Left ventricle myocardium inferior (tissue), 1 donor: ENCODE measurements at regions not wholly inside any gene's neighbourhood (a gene's known extent, or its start where the extent isn't known, plus 50 kb on each side); places are given as distances from the start of the nearest gene placed in this dataset.

Source experiments
- DNase-seq: peaks from one replicate; pipeline ENCODE4 v3.0.0-alpha.2; 2020
- H3K27ac ChIP-seq: fragments of 200-600 bp; replicated peaks from 2 replicates; pipeline ENCODE4 v1.8.0; 2021
- H3K27me3 ChIP-seq: fragments of 200-600 bp; 2 replicates; pipeline ENCODE4 v1.8.0; 2021; ENCODE audit warnings: low read depth
- H3K36me3 ChIP-seq: fragments of 200-600 bp; 2 replicates; pipeline ENCODE4 v1.8.0; 2021
- H3K4me1 ChIP-seq: fragments of 200-600 bp; 2 replicates; pipeline ENCODE4 v1.8.0; 2021
- H3K4me3 ChIP-seq: fragments of 200-600 bp; 2 replicates; pipeline ENCODE4 v1.8.0; 2021; ENCODE audit warnings: mild to moderate bottlenecking, moderate library complexity
- H3K9me3 ChIP-seq: fragments of 200-600 bp; replicated peaks from 2 replicates; pipeline ENCODE4 v1.8.0; 2021
- CTCF ChIP-seq: fragments of 200-600 bp; IDR thresholded peaks from 2 replicates; pipeline ENCODE4 v1.8.0; 2021; ENCODE audit warnings: antibody characterized with exemption, mild to moderate bottlenecking, borderline replicate concordance
- intact Hi-C: fragments of 100-400 bp; cut with micrococcal nuclease; formaldehyde crosslinking; loops from one replicate; pipeline ENCODE4 v1.11.0; 2022
- donor health status: DM: no; HTN: yes; CAD: no; lungs with severe emphysema.

GRCh38 chr10:6781133-6781770 lies 201.2 kb upstream of the PRKCQ start:
- H3K36me3 ChIP-seq, result no peaks in the 10 kb centered on the region
- no peak overlapping the region for H3K4me3 ChIP-seq
- no peaks in the 10 kb centered on the region for H3K9me3 ChIP-seq
- H3K27ac ChIP-seq, result no peak overlapping the region
- intact Hi-C loops, result no loop called here
- no peak for TF ChIP-seq CTCF
- H3K4me1 ChIP-seq, result no peaks in the 10 kb centered on the region
- no peak for DNase-seq
- peaks cover 34% of the 10 kb centered on the region for H3K27me3 ChIP-seq

GRCh38 chr10:6780008-6780677 lies 200.1 kb upstream of the PRKCQ start:
- Histone ChIP-seq H3K36me3 (no peaks in the 10 kb centered on the region), H3K27ac (no peak overlapping the region), H3K27me3 (peaks cover 44% of the 10 kb centered on the region), H3K4me1 (no peaks in the 10 kb centered on the region), H3K4me3 (no peak overlapping the region), H3K9me3 (no peaks in the 10 kb centered on the region)
- TF ChIP-seq CTCF, result no peak
- intact Hi-C loops, result no loop called here
- DNase-seq, result no peak

GRCh38 chr10:6778992-6779701 lies 199.1 kb upstream of the PRKCQ start:
- Histone ChIP-seq H3K36me3 (no peaks in the 10 kb centered on the region), H3K27me3 (peaks cover 50% of the 10 kb centered on the region), H3K27ac (no peak overlapping the region), H3K4me1 (no peaks in the 10 kb centered on the region), H3K9me3 (no peaks in the 10 kb centered on the region), H3K4me3 (no peak overlapping the region)
- intact Hi-C loops, result no loop called here
- no peak for DNase-seq
- TF ChIP-seq CTCF, result no peak

GRCh38 chr10:6776170-6776569 lies 196.1 kb upstream of the PRKCQ start:
- no peaks in the 10 kb centered on the region for H3K9me3 ChIP-seq
- no peak for DNase-seq
- no peak overlapping the region for H3K27ac ChIP-seq
- H3K27me3 ChIP-seq, result peaks cover 51% of the 10 kb centered on the region
- H3K36me3 ChIP-seq, result no peaks in the 10 kb centered on the region
- intact Hi-C loops, result no loop called here
- H3K4me3 ChIP-seq, result no peak overlapping the region
- H3K4me1 ChIP-seq, result no peaks in the 10 kb centered on the region
- TF ChIP-seq CTCF, result no peak

- H3K4me1 ChIP-seq, result no peaks in the 10 kb centered on the region
- H3K27me3 ChIP-seq, result peaks cover 44% of the 10 kb centered on the region
- intact Hi-C loops, result no loop called here
- no peaks in the 10 kb centered on the region for H3K36me3 ChIP-seq
- no peak overlapping the region for H3K4me3 ChIP-seq
- DNase-seq, result no peak
- H3K27ac ChIP-seq, result no peak overlapping the region
- peaks cover 15% of the 10 kb centered on the region for H3K9me3 ChIP-seq
- no peak for TF ChIP-seq CTCF
Observed at GRCh38 chr10:6774406-6774805, 194.3 kb upstream of the PRKCQ start.
